ENCODE measurements at regions not wholly inside any gene's neighbourhood (a gene's known extent, or its start where the extent isn't known, plus 50 kb on each side); places are given as distances from the start of the nearest gene placed in this dataset.

- no peaks in the 10 kb centered on the region for H3K79me2 ChIP-seq (ENCODE audit: insufficient read depth, low read length)
- H3K14ac ChIP-seq (ENCODE audit: insufficient read depth, low read length) = no peak overlapping the region
- H4K20me1 ChIP-seq (ENCODE audit: control insufficient read depth, insufficient read depth, insufficient read length) = no peaks in the 10 kb centered on the region
- no peaks in the 10 kb centered on the region for H3K27me3 Mint-ChIP-seq (ENCODE audit: low read depth)
- no peak overlapping the region for H3K27ac Mint-ChIP-seq
- no peak overlapping the region for H2BK5ac ChIP-seq (ENCODE audit: insufficient read length, low read length)
- no peak overlapping the region for H2BK120ac ChIP-seq (ENCODE audit: low read depth, low read length, poor library complexity, severe bottlenecking)
- no peaks in the 10 kb centered on the region for H3K27me3 ChIP-seq (ENCODE audit: insufficient read depth, low read length)
- H3K23ac ChIP-seq (ENCODE audit: insufficient read length, low read depth, low read length) = no peak overlapping the region
- H2BK15ac ChIP-seq (ENCODE audit: low read depth, low read length) = no peak overlapping the region
- H3K4me3 Mint-ChIP-seq = no peak overlapping the region
- no peak overlapping the region for H3K56ac ChIP-seq (ENCODE audit: insufficient read length, low read depth, low read length)
- no peaks in the 10 kb centered on the region for H3K9me3 ChIP-seq (ENCODE audit: control insufficient read depth, low read depth, low read length)
- H4K5ac ChIP-seq (ENCODE audit: insufficient read length, low read depth, low read length) = no peak overlapping the region
- H3K27ac ChIP-seq (ENCODE audit: insufficient read length, low read depth, low read length) = no peak overlapping the region
- H3K4ac ChIP-seq (ENCODE audit: low read depth, low read length) = no peak overlapping the region
- H3K4me1 ChIP-seq (ENCODE audit: insufficient read depth, low read length) = no peaks in the 10 kb centered on the region
- H2AFZ ChIP-seq (ENCODE audit: low read length) = no peak overlapping the region
- H3K4me2 ChIP-seq (ENCODE audit: insufficient read depth, insufficient read length, low read length) = no peak overlapping the region
- no peak overlapping the region for H4K8ac ChIP-seq (replicated peaks; ENCODE audit: insufficient read length, low read depth, low read length)
- H3T11ph ChIP-seq (ENCODE audit: low read length) = no peak overlapping the region
- no peak overlapping the region for H2BK12ac ChIP-seq (ENCODE audit: insufficient read length, low read depth, low read length)
- H3K4me1 Mint-ChIP-seq = no peaks in the 10 kb centered on the region
- peaks cover 7% of the 10 kb centered on the region in 2 experiments; a peak in 4 of 5 replicates for H3K9me3 Mint-ChIP-seq
- no peak overlapping the region for H3K18ac ChIP-seq (ENCODE audit: insufficient read length, low read depth, low read length)
- no peaks in the 10 kb centered on the region for H3K23me2 ChIP-seq (ENCODE audit: insufficient read length, low read depth, low read length, poor library complexity, severe bottlenecking)
- H3K79me1 ChIP-seq (ENCODE audit: insufficient read depth, low read depth, low read length, poor library complexity, severe bottlenecking) = no peaks in the 10 kb centered on the region
- H2BK20ac ChIP-seq (ENCODE audit: low read depth, low read length, poor library complexity, severe bottlenecking) = no peak overlapping the region
- H2AK5ac ChIP-seq (ENCODE audit: insufficient read length, low read length) = no peak overlapping the region
- no peak for TF ChIP-seq CTCF (conservative IDR thresholded peaks at IDR 0.05)
- H3K9ac ChIP-seq (ENCODE audit: extremely low read depth, insufficient read length, low read length) = no peak overlapping the region
- peaks cover 7% of the 10 kb centered on the region in 3 experiments; a peak in 4 of 7 replicates for H3K36me3 Mint-ChIP-seq (ENCODE audit: insufficient read depth in 1 of 3, low read depth in 3 of 3)
- H4K91ac ChIP-seq (ENCODE audit: insufficient read length, low read depth, low read length) = no peak overlapping the region
- no peak for DNase-seq
Measured at GRCh38 chr4:141786946-141787345, 150.6 kb downstream of the IL15 start.

All from H9 (cell line).